H7 (cell line): ENCODE measurements at regions not wholly inside any gene's neighbourhood (a gene's known extent, or its start where the extent isn't known, plus 50 kb on each side); places are given as distances from the start of the nearest gene placed in this dataset.

Source experiments
- DNase-seq: peaks from one replicate; pipeline ENCODE4 v3.0.0; 2012
- H3K27me3 ChIP-seq: 2 replicates; pipeline ENCODE4 v1.6.0; 2011; ENCODE audit warnings: mild to moderate bottlenecking, low read length; ENCODE audit not compliant: control insufficient read depth, insufficient read depth
- H3K36me3 ChIP-seq: replicated peaks from 2 replicates; pipeline ENCODE4 v1.5.1; 2011; ENCODE audit warnings: low read length; ENCODE audit not compliant: control insufficient read depth, insufficient read depth
- H3K4me3 ChIP-seq: 2 replicates; pipeline ENCODE4 v1.5.1; 2011; ENCODE audit warnings: low read depth, mild to moderate bottlenecking, control low read depth, low read length, moderate library complexity; ENCODE audit not compliant: insufficient read depth

DNA sequence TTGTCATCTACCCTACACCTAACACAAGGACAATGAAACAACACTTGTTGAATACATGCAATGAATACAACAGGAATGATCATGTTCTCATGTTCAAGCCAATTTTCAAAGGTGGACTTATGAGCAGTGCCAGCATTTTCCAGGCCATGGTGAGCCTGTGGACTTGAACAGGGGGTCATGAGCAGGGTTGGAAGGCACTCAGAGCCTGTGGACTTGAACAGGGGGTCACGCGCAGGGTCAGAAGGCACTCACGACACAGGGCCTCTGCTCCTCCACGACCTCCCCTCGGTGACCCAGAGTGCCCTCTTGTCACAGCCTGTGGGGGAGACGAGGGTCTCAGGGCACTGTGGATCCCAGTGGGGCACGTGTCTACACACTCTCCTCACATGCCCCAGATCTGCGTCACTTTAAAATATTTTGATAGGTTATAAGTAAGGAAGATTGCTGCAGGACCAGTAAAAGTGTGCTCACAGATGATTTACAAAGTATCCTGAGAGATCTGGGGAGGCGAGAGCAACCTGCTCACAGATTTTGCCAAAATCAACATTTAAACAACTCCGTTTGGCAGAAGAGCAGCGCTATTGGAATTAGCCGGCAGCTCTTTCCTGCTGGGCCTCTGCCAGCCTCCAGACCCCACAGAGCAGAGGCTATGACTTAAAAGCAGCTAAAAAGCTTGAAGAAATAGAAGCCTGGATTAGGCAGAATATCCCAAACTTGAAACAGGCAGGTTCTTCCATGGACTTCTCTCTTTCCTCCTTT is 121.9 kb downstream of the TMEM18 start:
- H3K36me3 ChIP-seq: no peaks in the 10 kb centered on the region
- no peak for DNase-seq
- H3K4me3 ChIP-seq: no peak overlapping the region
- no peaks in the 10 kb centered on the region for H3K27me3 ChIP-seq

GRCh38 chr2:554444-554843 is 122.8 kb downstream of the TMEM18 start:
- Histone ChIP-seq H3K27me3 (no peaks in the 10 kb centered on the region), H3K4me3 (no peak overlapping the region), H3K36me3 (no peaks in the 10 kb centered on the region)
- no peak for DNase-seq

- Histone ChIP-seq H3K4me3 (no peak overlapping the region), H3K27me3 (no peaks in the 10 kb centered on the region), H3K36me3 (no peaks in the 10 kb centered on the region)
- DNase-seq: no peak
Observed at GRCh38 chr2:552906-553305, 124.3 kb downstream of the TMEM18 start.

- Histone ChIP-seq H3K4me3 (no peak overlapping the region), H3K27me3 (no peaks in the 10 kb centered on the region), H3K36me3 (no peaks in the 10 kb centered on the region)
- peak; percentile 78 for DNase-seq
Observed at GRCh38 chr2:551621-552020, 125.6 kb downstream of the TMEM18 start.

DNA sequence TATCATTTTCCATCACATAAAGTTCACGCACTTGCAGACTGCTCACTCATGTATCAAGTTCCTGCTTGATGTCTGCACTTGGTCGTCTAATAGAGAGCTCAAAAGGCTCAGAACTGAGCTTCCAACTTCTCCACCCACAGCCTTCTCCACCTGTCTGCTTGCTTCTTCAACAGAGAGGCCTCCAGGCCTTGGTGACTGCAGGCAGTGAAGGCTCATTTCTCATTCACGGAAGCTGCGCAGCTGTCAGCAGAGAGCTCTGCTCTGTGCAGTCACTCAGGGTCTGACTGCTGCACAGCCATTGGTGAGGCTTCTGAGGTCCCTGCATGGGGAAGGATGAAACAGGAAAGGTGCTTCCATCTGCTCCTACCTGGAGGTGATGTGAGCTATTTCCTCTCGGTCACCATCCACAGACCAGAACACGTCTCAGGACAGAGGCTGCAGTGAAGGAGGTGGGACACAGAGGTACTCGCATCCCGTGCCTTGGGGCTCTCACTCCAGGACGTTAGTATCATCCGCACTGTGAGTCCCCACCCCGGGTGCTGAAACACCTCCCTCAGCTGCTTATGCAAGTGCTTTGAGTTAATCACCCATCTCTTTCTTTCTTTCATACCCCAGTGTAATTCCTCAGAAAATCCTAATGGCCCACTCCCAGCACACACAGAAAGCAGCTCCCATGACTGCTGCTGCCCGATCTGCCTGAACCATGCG is 126.2 kb downstream of the TMEM18 start:
- DNase-seq: no peak
- Histone ChIP-seq H3K36me3 (no peaks in the 10 kb centered on the region), H3K4me3 (no peak overlapping the region), H3K27me3 (no peaks in the 10 kb centered on the region)

DNA sequence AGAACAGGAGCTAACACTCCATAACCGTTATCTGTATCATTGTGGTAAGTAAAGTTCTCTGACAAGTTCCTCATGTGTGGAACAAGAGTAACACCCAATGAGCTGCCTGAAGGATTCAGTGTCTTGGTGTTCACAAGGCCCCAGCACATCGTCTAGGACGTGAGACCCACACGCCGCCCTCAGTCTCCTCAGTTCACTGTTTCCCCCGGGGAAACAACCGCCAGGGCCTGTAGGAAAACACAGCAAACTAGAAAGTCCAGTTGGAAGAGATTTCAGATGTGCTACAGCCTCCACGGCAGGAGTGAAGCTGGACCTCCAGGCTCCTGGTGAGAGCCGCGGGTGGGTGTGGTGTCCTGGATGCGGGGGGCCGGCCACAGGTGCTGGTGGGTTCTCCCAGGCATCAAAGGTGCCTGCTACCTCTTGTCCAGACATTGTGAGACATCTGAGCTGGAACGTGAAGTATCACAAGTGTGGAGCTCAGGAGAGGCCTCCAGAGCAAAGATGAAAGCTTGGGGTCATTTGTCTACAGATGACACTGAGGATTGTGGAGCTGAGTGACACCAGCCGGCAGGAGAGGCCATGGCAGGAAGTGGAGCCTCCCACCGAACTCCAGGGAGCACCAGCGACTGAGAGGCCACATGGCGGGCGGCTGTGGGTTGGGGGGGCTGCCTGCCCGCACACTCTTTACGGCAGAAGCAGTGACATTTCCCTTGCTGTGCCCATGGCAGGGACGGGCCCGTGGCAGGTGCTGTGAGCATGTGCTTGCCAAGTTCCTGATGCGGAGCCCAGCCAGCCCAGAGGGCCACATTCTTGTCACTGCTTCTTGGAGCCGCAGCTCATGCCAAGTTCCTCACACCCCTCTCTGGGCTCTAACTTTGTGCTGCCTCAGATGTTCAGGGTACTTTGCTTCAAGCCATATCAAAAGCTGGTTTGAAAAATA is 131.2 kb downstream of the TMEM18 start:
- Histone ChIP-seq H3K27me3 (no peaks in the 10 kb centered on the region), H3K4me3 (no peak overlapping the region), H3K36me3 (no peaks in the 10 kb centered on the region)
- DNase-seq: peak; percentile 30

GRCh38 chr2:545228-545627 is 132.0 kb downstream of the TMEM18 start:
- DNase-seq: peak; percentile 19
- H3K27me3 ChIP-seq: no peaks in the 10 kb centered on the region
- H3K36me3 ChIP-seq: no peaks in the 10 kb centered on the region
- no peak overlapping the region for H3K4me3 ChIP-seq

DNA sequence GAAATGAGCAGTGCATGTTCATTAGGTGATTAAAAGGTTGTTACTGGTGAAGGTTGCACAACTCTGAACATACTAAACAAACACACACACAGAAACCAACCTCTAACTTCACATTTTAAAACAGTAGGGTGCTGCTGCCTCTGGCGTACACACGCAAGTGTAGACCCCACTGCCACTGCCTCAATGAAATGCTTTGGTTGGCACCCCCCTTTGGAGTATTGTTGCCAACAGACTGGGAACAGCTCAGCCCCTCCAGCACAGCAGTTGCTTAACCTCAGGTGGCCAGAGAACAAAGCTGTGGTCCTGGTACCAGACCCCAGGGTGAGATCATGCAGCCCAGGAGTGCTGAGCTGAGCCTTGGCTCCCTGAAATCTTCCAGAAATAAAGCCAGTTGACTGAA is 138.6 kb downstream of the TMEM18 start:
- H3K4me3 ChIP-seq: no peak overlapping the region
- H3K36me3 ChIP-seq: no peaks in the 10 kb centered on the region
- no peak for DNase-seq
- no peaks in the 10 kb centered on the region for H3K27me3 ChIP-seq

GRCh38 chr2:535222-535621 is 142.0 kb downstream of the TMEM18 start:
- no peaks in the 10 kb centered on the region for H3K27me3 ChIP-seq
- H3K36me3 ChIP-seq: no peaks in the 10 kb centered on the region
- no peak for DNase-seq
- no peak overlapping the region for H3K4me3 ChIP-seq

- no peaks in the 10 kb centered on the region; the same call in 1 of the 2 replicates for H3K27me3 ChIP-seq
- H3K4me3 ChIP-seq: no peak overlapping the region
- H3K36me3 ChIP-seq: no peaks in the 10 kb centered on the region
- DNase-seq: no peak
Observed at GRCh38 chr2:529852-530251, 147.4 kb downstream of the TMEM18 start.

GRCh38 chr2:529424-529823 is 147.8 kb downstream of the TMEM18 start:
- H3K27me3 ChIP-seq: no peaks in the 10 kb centered on the region; the same call in 1 of the 2 replicates
- peak; percentile 76 for DNase-seq
- H3K4me3 ChIP-seq: no peak overlapping the region
- no peaks in the 10 kb centered on the region for H3K36me3 ChIP-seq

GRCh38 chr2:527581-527980 is 149.6 kb downstream of the TMEM18 start:
- Histone ChIP-seq H3K4me3 (no peak overlapping the region), H3K27me3 (no peaks in the 10 kb centered on the region; the same call in 1 of the 2 replicates)
- peak; percentile 79 for DNase-seq

GRCh38 chr2:526918-527317 is 150.3 kb downstream of the TMEM18 start:
- DNase-seq: no peak
- H3K4me3 ChIP-seq: no peak overlapping the region
- H3K36me3 ChIP-seq: no peaks in the 10 kb centered on the region
- no peaks in the 10 kb centered on the region; the same call in 1 of the 2 replicates for H3K27me3 ChIP-seq

More at GRCh38 chr2:527581-527980, 149.6 kb downstream of the TMEM18 start:
- no peaks in the 10 kb centered on the region for H3K36me3 ChIP-seq

DNA sequence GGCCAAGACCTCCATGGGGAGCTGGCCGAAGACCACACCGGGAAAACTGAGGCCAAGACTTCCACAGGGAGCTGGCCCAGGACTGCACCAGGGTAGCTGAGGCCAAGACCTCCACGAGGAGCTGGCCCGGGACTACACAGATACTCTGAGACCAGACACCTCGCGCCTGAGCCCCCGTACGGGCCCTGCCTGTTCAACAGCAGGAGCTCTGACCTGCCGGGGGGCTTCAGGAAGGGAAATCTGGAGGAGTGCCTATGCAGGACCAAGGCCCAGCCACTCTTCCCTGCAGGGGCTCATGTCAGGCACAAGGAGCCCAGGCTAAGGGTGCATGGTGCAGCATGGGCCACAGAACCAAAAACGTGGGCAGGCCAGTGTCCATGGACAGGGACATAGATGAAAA is 151.6 kb downstream of the TMEM18 start:
- no peaks in the 10 kb centered on the region for H3K36me3 ChIP-seq
- H3K4me3 ChIP-seq: no peak overlapping the region
- DNase-seq: no peak
- no peaks in the 10 kb centered on the region; the same call in 1 of the 2 replicates for H3K27me3 ChIP-seq
